HG02973 (cell line): ENCODE measurements at regions not wholly inside any gene's neighbourhood (a gene's known extent, or its start where the extent isn't known, plus 50 kb on each side); places are given as distances from the start of the nearest gene placed in this dataset.
"Not testable (repeated sequence)": the region's sequence is repeated elsewhere in the genome, so short reads cannot be mapped to it uniquely, and the experiment has no call there.

Experiments used
- ATAC-seq: cut with Tn5 transposase; IDR thresholded peaks from one replicate; pipeline ENCODE4 v1.9.1; 2021; ENCODE audit warnings: moderate library complexity; ENCODE audit not compliant: unreplicated experiment

- no peak for ATAC-seq
Observed at GRCh38 chr14:30218907-30219306, 291.3 kb upstream of the PRKD1 start.

- no peak for ATAC-seq
Observed at GRCh38 chr14:30221546-30221945, 293.9 kb upstream of the PRKD1 start.

- no peak for ATAC-seq
Observed at GRCh38 chr14:30223385-30223785, 295.7 kb upstream of the PRKD1 start.

- ATAC-seq, result no peak
Observed at GRCh38 chr14:30223966-30224365, 296.3 kb upstream of the PRKD1 start.

GRCh38 chr14:30225176-30225575, 297.5 kb upstream of the PRKD1 start:
- ATAC-seq, result no peak

GRCh38 chr14:30227436-30227835, 299.8 kb upstream of the PRKD1 start:
- ATAC-seq, result no peak

- ATAC-seq, result no peak
Observed at GRCh38 chr14:30227876-30228275, 300.2 kb upstream of the PRKD1 start.

GRCh38 chr14:30230719-30231118, 303.1 kb upstream of the PRKD1 start:
- no peak for ATAC-seq

- no peak for ATAC-seq
Observed at GRCh38 chr14:30234966-30235365, 307.3 kb upstream of the PRKD1 start.

- no peak for ATAC-seq
Observed at GRCh38 chr14:30235485-30235884, 307.8 kb upstream of the PRKD1 start.

- ATAC-seq, result no peak
Observed at GRCh38 chr14:30238936-30239335, 311.3 kb upstream of the PRKD1 start.

GRCh38 chr14:30240018-30240417, 312.4 kb upstream of the PRKD1 start:
- no peak for ATAC-seq

GRCh38 chr14:30240685-30241084, 313.0 kb upstream of the PRKD1 start:
- ATAC-seq, result no peak

GRCh38 chr14:30242744-30243143, 315.1 kb upstream of the PRKD1 start:
- ATAC-seq, result no peak

GRCh38 chr14:30243207-30243606, 315.6 kb upstream of the PRKD1 start:
- no peak for ATAC-seq

- no peak for ATAC-seq
Observed at GRCh38 chr14:30243805-30244204, 315.2 kb upstream of the G2E3 start.

- not testable (repeated sequence) for ATAC-seq
Observed at GRCh38 chr14:30244348-30244747, 314.6 kb upstream of the G2E3 start.

GRCh38 chr14:30251017-30251416, 307.9 kb upstream of the G2E3 start:
- ATAC-seq, result no peak

GRCh38 chr14:30251557-30252100, 307.3 kb upstream of the G2E3 start:
- no peak for ATAC-seq

GRCh38 chr14:30252151-30252550, 306.8 kb upstream of the G2E3 start:
- ATAC-seq, result no peak

- no peak for ATAC-seq
Observed at GRCh38 chr14:30252783-30253674, 305.9 kb upstream of the G2E3 start.

GRCh38 chr14:30256627-30257026, 302.3 kb upstream of the G2E3 start:
- ATAC-seq, result no peak
